Stimulated activated naive CD4-positive, alpha-beta T cell treated with Interleukin-2 at 50 U/mL for 16 hours (primary cell): ENCODE measurements at regions not wholly inside any gene's neighbourhood (a gene's known extent, or its start where the extent isn't known, plus 50 kb on each side); places are given as distances from the start of the nearest gene placed in this dataset.

ENCODE experiments used
- DNase-seq: peaks from one replicate; lab custom pipeline; 2025; lab: John Stamatoyannopoulos, UW

DNA sequence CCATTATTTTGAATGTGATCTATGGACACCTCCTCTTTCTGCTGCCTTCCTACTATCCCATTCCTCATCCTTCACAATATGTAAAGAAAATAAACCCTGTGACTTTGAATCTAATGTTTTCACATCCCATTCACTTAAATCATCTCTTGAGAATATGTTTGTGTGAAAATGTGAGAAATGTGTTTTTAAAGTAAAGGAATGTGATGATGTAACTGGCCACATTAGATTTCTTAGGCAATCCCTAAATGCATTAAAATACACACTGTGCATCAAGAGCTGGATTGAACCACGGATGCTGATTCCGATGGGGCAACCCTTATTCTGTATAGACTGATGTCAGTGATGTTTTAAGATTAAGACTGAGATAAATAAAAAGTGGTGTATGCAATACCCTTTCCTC, 558.9 kb upstream of the TENM3 start:
- no peak for DNase-seq

DNA sequence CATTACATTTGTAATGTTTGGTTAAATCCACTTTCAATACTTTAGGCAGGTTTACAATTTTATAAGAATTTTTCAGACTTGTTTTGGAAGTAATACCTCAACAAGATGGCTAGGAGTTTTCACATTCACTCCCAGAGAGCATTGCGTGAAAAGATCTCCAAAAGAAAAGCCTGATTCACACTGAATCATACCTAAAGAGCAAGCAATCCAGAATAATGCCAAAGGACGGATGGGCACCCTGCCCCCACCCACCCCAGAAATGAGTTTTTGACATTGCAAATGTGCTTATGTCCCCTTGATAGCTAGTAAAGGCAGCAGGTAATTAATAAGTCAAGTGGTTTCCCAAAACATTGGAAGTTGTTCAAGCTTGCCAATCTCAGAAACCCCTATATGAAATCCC, 557.7 kb upstream of the TENM3 start:
- DNase-seq = no peak

DNA sequence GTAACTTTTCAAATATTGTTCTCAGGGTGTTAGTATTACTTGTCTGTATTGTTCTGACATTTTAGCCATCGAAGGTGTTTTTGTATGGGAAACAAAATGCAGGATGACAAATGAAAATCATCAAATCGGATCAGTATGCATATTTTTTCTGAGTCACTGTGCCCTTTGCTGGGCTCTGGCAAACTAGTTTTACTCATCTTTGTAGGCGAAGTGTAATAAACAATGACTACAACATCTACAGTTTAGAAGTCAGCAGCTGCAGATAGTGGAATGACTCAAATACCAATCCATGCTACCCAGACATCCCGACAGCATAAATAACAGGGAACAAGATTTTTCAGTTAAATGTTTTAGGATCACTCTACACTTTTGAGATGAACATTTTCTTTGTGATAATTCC, 557.3 kb upstream of the TENM3 start:
- DNase-seq = no peak

DNA sequence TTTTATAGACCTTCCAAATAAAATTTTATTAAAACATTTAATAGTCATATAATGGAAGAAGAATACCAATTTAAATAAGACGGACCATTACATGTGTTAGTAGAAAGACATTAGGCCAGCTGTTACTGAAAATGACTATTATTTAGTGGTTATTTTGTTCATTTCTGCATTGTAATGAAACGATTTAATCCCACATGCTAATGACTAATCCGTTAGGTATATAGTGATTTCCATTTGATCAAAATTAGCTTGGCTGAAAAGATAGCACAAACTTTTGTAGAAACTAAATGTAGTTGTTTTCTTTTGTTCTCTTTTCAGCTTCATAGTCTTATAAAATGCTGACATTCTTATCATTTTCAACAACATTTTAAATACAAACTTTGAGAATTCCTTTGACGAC, 556.1 kb upstream of the TENM3 start:
- DNase-seq = no peak

DNA sequence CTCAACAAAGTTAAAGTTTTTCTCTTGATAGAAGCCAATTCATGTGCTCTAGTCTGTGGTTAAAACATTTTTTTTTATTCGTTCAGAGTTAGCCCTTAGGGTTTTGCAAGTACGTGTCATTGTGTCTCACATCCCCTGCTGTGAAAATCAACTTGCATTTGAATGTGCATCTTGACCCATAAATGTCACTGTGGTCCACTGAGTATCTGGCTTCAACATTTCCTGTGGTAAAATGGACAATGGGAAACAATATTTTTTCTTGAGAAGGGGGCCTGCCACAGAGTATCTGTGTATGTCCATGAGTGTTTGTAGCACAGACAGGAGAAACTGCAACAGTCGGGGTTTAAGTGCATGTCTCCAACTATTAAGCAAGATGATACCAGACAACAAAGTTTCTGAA, 554.8 kb upstream of the TENM3 start:
- DNase-seq = no peak

DNA sequence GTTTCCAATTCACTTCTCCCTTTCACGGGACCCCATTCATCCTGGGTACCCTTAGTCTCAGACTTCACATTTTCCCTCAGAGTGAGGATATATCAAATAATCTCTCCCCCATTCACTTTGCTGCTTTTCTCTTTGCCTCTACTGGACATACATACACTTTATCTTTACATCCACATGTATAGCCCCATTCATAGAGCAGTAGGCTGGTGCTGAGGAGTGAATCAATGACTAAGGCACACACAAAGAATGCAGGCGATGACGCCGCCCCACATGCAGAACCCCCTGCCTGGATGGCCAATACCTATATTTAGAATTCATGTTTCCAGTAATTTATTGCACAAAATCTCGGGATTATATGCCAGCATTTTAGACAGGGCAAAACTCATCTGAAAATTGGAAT, 554.3 kb upstream of the TENM3 start:
- DNase-seq = no peak

DNA sequence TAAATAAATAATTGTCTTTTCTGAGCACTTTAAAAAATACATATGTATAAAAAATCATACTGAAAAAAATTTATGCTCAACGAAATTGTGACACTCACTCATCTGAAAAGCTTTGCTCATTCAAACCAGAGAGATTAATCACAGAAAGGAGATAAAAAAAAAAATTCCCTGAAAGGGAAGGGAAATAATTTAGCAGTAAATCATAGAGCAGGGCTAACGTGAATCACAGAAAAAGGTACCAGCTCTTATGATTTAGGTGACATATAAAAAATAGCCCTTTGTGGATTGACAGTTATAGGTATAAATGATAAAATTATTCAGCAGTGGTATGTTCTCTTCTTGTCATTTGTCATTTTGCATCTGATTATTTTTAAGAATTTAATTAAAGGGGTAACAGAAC, 552.7 kb upstream of the TENM3 start:
- DNase-seq = no peak

DNA sequence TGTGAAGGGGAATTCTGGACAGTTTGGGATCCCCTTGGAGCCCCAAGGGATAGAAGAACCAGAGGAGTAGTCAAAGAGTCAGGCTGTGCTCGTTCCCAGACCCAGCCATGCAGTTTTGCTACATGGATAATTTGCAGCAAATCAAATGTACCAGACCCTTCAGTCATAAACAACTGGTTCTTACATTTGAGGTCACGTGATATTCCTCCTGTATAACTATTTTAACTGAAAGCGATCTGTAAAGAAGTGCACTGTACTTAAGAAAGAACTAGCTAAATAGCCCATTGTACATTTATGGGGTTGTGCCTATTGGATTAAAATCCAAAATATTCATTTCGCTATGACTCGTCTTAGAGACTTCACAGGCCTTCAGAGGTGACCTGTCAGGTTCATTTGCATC, 550.2 kb upstream of the TENM3 start:
- DNase-seq = no peak

DNA sequence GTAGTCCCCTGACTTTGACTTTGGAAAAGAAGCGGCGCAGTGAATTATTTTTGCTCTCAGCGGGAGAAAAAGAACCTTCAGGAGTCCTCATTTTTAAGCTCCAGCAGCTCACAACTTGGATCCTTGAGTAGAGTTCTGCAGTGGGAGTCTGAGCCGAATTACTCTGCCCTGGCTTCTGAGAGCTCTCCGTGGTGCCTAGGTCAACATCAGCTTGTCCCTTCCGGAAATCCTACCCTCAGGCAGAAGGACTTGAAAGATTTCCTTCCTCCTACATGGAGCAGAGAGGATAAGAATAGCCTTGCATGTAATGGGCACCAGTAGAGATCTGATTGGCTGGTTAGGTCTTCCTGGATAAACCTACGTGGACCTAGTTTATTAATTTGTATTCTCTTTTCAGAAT, 549.7 kb upstream of the TENM3 start:
- DNase-seq = no peak

DNA sequence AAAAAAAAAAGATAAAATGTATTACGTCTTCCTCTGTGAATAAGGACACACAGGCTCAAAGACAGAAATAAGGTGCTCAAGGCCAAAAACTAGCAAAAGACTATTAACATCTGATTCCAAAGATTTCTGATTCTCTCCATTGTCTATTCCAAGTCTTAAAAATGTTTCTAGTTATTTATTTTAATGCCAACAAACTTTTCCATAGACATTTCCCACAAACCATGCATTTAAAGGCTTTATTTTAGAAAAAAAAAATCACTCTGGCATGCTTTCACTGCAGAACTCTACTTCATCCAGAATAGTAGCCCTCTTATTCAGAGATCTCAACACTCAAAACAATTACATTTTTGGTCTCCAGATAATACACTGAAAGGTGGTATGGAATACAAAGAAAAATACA, 545.0 kb upstream of the TENM3 start:
- no peak for DNase-seq

DNA sequence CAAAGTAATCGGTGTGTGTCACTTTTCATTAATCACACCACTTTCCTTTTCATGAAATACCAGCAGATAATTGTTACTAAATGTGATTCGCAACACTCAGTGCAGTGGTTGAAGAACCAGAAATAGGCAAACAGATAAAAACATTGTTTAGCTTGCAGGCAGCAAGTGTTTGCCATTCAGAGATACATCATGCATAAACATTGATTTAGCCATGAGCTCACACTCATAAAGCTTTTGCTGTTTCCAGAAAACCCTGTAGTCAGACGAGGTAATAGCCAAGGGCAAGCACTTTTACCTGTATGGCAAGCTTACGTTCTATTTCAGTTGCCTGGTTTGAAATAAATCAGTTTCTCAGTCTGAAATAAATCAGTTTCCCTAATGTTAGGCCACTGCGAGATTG, 542.0 kb upstream of the TENM3 start:
- no peak for DNase-seq

DNA sequence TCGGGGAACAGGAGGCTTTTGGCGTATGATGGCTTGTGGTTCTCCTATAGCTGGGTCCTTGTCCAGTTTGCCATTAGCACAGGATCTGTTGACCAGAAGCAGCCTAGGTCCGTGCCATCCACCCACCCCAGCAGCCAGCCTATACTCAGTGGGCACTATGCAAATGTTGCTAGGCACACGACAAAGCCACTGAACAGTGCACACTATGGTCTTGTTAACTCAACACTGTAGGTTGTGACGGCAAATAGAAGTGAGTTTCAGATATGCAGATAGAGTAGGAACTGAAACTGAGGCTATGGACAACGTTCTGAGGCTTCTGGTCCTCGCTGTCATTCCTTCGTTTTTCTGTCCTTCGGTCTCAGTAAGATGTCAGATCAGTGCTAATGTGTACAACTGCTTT, 541.3 kb upstream of the TENM3 start:
- no peak for DNase-seq

DNA sequence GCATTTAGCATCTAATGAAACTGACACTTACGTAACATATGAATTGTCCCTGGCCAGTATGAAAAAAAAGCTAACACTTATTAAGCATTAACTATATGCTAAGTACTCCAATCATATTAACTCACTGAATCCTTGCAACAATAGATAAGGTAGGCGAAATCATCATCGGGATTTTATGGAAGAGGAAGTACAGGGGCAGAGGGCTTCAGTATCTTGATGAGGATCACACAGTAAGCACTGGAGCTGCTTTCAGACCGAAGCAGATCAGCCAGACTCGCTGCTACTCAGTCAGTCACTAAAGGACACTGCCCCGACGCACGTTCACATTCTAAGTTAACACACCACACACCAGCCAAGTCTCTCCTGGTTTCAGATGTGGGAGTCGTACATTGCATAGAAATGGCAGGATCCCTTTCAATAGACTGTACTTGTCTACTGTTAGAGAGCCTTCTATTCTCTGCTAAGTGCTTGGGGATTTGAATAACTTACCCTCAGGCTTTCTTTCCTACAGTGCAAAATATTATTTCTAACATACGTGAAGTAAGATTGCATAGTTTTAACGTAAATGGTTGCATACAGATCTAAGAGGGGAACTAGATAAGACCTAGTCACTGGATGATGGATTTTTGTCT, 540.2 kb upstream of the TENM3 start:
- no peak for DNase-seq

DNA sequence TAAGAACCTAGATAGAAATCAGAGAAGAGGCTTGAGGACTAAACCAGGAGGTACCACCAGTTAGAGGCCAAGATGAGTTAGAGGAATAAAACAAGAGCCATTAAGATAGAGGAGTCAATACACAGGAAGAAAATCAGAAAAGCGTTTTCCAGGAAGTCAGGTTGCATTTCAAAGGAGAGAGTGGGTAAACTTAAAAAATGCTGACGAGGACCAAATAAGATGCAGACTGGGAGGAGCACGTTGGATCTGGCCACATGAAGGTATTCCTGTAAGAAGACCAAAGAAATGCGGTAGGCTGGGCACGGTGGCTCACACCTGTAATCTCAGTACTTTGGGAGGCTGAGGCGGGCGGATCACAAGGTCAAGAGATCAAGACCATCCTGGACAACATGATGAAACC, 533.1 kb upstream of the TENM3 start:
- DNase-seq = no peak

DNA sequence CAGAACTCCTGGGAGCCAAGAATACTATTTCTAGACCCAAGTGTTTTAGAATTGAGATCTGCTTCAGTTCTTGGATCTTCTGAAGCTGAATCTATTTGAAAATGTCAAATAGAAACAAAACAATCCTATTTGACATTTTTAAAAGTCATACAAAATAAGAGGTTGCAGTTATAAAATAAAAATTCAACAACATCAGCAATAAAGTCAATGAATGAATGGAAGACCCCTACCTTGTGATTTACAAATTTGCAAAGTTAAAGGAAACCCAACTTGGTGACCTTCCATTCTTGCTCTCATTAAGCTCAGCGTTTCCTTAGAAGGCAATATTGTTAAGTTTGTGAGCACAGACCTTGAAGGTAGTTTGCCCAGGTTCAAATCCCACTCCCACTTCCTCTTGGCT, 531.8 kb upstream of the TENM3 start:
- no peak for DNase-seq

DNA sequence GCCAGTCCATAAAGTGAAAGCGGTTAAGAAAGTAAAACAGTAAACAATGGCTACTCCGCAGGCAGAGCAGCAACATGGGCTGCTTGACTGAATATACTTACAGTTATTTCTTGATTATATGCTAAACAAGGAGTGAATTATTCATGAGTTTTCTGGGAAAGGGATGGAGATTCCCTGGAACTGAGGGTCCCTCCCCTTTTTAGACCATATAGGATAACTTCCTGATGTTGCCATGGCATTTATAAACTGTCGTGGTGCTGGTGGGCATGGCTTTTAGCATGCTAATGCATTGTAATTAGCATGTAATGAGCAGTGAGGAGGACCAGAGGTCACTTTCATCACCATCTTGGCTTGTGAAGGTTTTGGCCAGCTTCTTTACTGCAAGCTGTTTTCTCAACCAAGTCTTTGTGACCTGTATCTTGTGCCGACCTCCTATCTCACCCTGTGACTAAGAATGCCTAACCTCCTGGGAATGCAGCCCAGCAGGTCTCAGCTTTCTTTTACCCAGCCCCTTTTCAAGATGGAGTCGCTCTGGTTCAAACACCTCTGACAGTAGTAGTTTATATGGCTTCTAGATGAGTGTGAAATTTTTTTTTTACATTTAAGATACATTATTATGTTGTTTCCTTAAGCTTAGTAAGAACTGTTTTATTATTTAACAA, 514.8 kb upstream of the TENM3 start:
- no peak for DNase-seq

DNA sequence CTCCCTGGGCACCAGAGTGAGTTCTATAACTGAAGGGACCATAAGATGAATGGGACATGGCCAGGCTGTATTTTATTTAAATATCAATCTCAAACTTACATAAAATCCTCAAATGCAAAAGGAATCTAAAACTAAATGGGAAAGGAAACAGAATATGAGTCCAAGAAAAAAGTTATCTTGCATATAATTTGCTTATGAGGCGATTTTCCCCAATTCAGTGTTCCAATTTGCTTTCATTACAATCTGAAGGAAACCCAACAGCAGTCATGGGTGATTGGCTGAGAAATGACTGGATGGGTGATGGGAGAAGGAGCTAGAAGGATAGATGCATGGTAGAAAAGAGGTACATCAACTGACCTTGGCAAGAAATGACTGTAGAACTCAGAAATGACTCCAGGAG, 511.3 kb upstream of the TENM3 start:
- DNase-seq = no peak

DNA sequence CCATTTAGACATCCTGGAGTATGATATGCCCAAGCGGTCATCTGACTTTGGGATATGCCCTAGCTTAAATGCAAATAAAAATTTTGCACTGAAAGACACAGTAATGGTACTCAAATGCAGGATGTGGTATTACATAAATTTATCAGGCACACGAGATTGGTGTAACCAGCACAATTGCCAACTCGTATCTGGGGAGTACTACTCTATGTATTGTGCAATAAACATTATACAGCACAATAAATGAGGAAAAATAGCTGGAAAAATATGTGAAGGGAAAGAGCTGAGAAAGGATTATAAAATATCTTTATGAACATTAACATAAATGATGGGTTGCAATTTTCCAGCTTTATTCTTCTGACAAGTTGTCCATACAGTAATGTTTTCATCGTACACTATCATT, 505.5 kb upstream of the TENM3 start:
- no peak for DNase-seq

DNA sequence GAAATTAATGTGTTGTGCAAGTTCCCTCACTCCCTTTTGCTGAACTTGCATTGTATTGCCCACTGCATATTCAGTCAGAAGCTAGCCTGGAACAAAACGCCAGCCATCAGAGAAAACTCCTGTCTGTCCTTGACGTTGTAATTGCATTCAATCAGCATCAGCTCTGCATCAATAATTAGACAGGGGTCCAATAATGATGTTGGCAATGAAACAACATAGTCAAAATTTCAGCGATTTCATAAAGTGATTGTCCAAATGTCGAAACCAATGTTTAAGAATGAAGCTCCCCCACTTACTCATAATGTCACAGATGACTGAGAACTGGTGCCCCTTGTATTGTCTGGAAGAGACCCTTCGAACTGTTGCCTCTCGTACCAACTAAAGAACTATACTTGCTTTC, 504.2 kb upstream of the TENM3 start:
- DNase-seq = no peak

DNA sequence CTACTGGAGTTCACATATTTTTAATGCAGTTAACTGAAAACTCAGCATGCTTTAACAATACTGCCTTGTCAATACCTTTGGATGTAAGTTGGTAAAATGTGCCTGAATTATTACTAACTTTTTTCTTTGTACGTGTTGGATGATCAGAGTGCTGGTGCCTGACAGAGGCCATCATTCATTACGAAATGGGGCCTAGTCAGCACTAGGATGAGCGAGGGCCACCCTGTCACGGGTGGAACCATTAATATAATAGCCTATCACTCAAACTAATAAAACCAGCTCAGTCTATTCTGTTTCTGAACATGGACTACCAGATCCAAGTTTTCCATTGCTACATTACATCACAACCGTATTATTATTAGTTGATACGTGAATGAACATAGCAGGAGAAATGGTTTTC, 501.7 kb upstream of the TENM3 start:
- DNase-seq = no peak

DNA sequence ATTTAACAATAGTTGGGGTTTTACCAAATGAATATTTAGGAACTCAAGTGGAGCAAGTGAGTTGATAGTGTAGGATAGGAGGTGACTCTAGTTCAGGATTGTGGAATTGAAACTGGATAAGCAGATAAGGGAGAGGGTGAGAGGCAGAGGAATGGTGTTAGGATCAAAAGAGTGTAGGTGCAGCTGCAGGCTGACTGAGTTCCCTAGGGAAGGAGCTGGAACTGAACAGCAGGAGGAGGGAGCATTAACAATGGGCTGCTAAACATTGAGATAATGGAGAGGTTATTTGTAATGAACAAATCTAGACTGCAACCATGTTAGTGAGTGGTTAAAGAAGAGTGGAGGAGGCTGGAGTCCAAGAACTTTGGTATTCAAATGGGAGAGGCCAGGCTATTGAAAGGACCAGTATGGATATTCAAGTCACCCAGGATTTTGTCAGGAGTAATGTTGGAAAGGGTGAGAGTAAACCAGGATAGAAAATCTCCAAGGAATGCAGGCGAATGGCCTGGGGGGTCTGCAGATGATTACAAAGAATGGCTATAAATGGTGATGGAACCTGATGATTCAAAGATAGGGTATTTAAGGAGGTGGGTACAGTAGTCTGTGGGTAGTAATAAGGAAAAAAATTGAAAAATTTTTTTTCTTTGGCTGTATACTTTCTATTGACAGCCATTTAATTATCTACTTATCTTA, 497.1 kb upstream of the TENM3 start:
- DNase-seq = no peak

DNA sequence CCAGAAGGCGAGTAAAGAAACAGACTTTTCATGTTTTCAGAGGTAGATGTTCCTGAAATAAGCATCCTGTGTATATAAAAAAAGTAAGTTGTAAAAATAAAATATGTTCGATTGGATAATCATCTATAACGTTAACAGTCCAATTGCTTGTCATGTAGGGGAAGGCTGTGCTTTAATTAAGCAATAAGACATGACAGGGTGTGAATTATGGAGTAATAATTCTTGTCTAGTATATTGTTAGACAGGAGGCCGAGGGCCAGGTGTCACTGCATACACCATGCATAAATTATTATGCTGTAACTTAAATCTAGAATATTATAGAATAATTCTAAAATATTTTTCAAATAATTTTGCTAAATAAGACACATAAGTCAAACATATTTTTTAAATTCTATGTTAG, 494.6 kb upstream of the TENM3 start:
- no peak for DNase-seq

DNA sequence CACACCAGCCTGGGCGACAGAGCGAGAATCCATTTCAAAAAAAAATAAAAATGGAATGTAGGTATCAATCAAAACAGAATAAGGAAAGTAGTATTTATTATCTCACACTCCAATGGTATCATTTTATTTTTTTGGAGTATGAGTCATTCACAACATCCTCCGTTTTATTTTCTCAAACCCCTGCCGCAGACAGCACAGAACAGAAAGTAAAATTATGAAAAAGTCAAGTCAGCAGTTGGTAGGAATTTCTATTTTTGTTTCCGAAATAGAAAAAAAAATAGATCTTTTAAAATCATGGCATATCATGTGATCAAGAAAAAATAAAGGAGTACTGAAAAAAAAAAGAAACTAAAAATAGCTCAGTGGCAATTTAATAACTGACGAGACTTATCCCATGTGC, 490.7 kb upstream of the TENM3 start:
- no peak for DNase-seq

DNA sequence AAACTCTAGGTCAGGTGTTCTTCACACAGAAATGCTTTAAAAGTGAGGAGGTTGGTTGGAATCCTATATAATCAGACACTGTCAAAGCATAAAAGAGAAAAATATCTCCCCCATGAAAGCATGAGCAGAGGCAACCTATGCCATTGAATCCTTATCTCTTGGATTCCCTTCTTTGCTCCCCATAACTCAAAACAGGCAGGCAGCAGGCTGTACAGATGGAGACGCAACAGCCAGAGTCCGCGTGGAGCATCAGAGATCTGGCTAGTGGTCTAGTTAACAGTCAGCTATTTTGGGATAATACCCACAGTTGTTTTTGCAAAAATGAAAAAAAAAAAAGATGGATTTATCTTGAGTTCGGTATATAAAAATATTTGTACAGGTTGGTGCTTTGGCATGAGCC, 490.0 kb upstream of the TENM3 start:
- no peak for DNase-seq
